ENCODE measurements at regions not wholly inside any gene's neighbourhood (a gene's known extent, or its start where the extent isn't known, plus 50 kb on each side); places are given as distances from the start of the nearest gene placed in this dataset.

GRCh38 chr5:121038438-121038837 lies 574.3 kb downstream of the PRR16 start:
- POLR2A ChIA-PET = no interaction called here
- Histone ChIP-seq H3K36me3 (replicated peaks in 1 of 2; ENCODE audit: control insufficient read depth in 1 of 2, insufficient read depth in 2 of 2, low read length in 1 of 2) (no peaks in the 10 kb centered on the region), H3K27ac (ENCODE audit: low read depth in 2 of 2, low read length in 1 of 2) (no peak overlapping the region), H4K20me1 (ENCODE audit: insufficient read depth) (no peaks in the 10 kb centered on the region), H3F3A (replicated peaks; ENCODE audit: insufficient read depth) (no peaks in the 10 kb centered on the region), H3K9ac (no peak overlapping the region), H3K9me2 (no peaks in the 10 kb centered on the region; the same call in 1 of the 2 replicates), H3K4me3 (ENCODE audit: low read depth in 2 of 2, low read length in 1 of 2) (no peak overlapping the region), H3K4me2 (no peak overlapping the region), H3K27me3 (ENCODE audit: insufficient read depth) (no peaks in the 10 kb centered on the region), H3K9me3 (no peaks in the 10 kb centered on the region), H3K4me1 (ENCODE audit: control insufficient read depth in 1 of 2, insufficient read depth in 2 of 2, low read depth in 1 of 2, low read length in 1 of 2) (no peaks in the 10 kb centered on the region), H2AFZ (ENCODE audit: low read depth) (no peak overlapping the region), H3K79me2 (ENCODE audit: insufficient read depth) (no peaks in the 10 kb centered on the region)
- no peak for DNase-seq
- TF ChIP-seq EZH2phosphoT487 (IDR thresholded peaks at IDR 0.05; ENCODE audit: borderline replicate concordance, low read depth) = no peak
- TF ChIP-seq FOSL2 (IDR thresholded peaks at IDR 0.05; ENCODE audit: borderline replicate concordance, low read depth) = no peak
- TF ChIP-seq, protein P1, sequence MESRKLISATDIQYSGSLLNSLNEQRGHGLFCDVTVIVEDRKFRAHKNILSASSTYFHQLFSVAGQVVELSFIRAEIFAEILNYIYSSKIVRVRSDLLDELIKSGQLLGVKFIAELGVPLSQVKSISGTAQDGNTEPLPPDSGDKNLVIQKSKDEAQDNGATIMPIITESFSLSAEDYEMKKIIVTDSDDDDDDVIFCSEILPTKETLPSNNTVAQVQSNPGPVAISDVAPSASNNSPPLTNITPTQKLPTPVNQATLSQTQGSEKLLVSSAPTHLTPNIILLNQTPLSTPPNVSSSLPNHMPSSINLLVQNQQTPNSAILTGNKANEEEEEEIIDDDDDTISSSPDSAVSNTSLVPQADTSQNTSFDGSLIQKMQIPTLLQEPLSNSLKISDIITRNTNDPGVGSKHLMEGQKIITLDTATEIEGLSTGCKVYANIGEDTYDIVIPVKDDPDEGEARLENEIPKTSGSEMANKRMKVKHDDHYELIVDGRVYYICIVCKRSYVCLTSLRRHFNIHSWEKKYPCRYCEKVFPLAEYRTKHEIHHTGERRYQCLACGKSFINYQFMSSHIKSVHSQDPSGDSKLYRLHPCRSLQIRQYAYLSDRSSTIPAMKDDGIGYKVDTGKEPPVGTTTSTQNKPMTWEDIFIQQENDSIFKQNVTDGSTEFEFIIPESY (IDR thresholded peaks at IDR 0.05; ENCODE audit: borderline replicate concordance, low read depth) = no peak
- TF ChIP-seq FOXM1 (IDR thresholded peaks at IDR 0.05; ENCODE audit: low read depth) = no peak
- TF ChIP-seq ELF1 (IDR thresholded peaks at IDR 0.05) = no peak
- no peak for TF ChIP-seq TAF1 (IDR thresholded peaks at IDR 0.05; ENCODE audit: borderline replicate concordance, low read depth, low read length)
- TF ChIP-seq POLR2AphosphoS5 (IDR thresholded peaks at IDR 0.05; ENCODE audit: low read depth, low read length) = no peak
- no peak for TF ChIP-seq RAD21 (IDR thresholded peaks at IDR 0.05; ENCODE audit: low read length)
- TF ChIP-seq, protein P2, sequence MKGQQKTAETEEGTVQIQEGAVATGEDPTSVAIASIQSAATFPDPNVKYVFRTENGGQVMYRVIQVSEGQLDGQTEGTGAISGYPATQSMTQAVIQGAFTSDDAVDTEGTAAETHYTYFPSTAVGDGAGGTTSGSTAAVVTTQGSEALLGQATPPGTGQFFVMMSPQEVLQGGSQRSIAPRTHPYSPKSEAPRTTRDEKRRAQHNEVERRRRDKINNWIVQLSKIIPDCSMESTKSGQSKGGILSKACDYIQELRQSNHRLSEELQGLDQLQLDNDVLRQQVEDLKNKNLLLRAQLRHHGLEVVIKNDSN (IDR thresholded peaks at IDR 0.05; ENCODE audit: borderline replicate concordance, low read depth) = no peak
- TF ChIP-seq YY1 (IDR thresholded peaks at IDR 0.05; ENCODE audit: low read depth) = no peak
- TF ChIP-seq, protein P3, sequence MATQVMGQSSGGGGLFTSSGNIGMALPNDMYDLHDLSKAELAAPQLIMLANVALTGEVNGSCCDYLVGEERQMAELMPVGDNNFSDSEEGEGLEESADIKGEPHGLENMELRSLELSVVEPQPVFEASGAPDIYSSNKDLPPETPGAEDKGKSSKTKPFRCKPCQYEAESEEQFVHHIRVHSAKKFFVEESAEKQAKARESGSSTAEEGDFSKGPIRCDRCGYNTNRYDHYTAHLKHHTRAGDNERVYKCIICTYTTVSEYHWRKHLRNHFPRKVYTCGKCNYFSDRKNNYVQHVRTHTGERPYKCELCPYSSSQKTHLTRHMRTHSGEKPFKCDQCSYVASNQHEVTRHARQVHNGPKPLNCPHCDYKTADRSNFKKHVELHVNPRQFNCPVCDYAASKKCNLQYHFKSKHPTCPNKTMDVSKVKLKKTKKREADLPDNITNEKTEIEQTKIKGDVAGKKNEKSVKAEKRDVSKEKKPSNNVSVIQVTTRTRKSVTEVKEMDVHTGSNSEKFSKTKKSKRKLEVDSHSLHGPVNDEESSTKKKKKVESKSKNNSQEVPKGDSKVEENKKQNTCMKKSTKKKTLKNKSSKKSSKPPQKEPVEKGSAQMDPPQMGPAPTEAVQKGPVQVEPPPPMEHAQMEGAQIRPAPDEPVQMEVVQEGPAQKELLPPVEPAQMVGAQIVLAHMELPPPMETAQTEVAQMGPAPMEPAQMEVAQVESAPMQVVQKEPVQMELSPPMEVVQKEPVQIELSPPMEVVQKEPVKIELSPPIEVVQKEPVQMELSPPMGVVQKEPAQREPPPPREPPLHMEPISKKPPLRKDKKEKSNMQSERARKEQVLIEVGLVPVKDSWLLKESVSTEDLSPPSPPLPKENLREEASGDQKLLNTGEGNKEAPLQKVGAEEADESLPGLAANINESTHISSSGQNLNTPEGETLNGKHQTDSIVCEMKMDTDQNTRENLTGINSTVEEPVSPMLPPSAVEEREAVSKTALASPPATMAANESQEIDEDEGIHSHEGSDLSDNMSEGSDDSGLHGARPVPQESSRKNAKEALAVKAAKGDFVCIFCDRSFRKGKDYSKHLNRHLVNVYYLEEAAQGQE (IDR thresholded peaks at IDR 0.05; ENCODE audit: low read depth, low read length) = no peak
- TF ChIP-seq NRF1 (IDR thresholded peaks at IDR 0.05; ENCODE audit: low read depth, low read length) = no peak
- TF ChIP-seq RCOR1 (IDR thresholded peaks at IDR 0.05; ENCODE audit: low read length) = no peak
- TF ChIP-seq PBX3 (IDR thresholded peaks at IDR 0.05) = no peak
- CTCF ChIA-PET = no interaction called here
- WGBS (ENCODE audit: low lambda C conversion rate) = 62% methylated on average over 4 of the region's 4 CpGs

Data from SK-N-SH (cell line).